ENCODE measurements at regions not wholly inside any gene's neighbourhood (a gene's known extent, or its start where the extent isn't known, plus 50 kb on each side); places are given as distances from the start of the nearest gene placed in this dataset.

DNA sequence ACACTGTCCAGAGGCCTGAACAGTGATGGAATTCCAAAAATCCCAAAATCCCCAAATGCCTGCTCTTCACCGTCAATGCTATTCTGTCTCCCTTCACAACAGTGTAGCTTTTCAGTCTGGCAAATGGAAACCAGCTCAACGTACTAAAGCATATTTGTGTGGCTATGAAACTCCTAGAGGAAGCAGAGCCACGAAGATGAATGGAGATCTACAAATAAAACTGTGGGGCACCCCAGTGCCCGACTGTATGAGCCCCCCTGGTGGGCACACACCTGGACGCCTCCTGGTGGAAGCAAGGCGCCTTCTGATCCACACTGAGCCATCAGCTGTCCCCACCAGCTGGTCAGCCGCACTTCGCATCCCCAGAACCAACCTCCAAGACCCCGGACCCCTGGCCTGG is 129.1 kb upstream of the SOD1 start:
- peaks cover 26% of the 10 kb centered on the region for H3K4me1 ChIP-seq
- DNase-seq = no peak
- TF ChIP-seq, protein P1, sequence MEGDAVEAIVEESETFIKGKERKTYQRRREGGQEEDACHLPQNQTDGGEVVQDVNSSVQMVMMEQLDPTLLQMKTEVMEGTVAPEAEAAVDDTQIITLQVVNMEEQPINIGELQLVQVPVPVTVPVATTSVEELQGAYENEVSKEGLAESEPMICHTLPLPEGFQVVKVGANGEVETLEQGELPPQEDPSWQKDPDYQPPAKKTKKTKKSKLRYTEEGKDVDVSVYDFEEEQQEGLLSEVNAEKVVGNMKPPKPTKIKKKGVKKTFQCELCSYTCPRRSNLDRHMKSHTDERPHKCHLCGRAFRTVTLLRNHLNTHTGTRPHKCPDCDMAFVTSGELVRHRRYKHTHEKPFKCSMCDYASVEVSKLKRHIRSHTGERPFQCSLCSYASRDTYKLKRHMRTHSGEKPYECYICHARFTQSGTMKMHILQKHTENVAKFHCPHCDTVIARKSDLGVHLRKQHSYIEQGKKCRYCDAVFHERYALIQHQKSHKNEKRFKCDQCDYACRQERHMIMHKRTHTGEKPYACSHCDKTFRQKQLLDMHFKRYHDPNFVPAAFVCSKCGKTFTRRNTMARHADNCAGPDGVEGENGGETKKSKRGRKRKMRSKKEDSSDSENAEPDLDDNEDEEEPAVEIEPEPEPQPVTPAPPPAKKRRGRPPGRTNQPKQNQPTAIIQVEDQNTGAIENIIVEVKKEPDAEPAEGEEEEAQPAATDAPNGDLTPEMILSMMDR (IDR thresholded peaks at IDR 0.05) = no peak
- TF ChIP-seq POLR2A (IDR thresholded peaks at IDR 0.05) = no peak
- H3K27ac ChIP-seq = peak overlapping the region in 1 of 2 donors; percentile 34
- intact Hi-C loops (cut with DNase I; ENCODE audit: low total_unique reads) = no loop called here
- H3K4me3 ChIP-seq = no peak overlapping the region
- H3K36me3 ChIP-seq (ENCODE audit: low read depth, missing control alignments) = no peaks in the 10 kb centered on the region
- no peaks in the 10 kb centered on the region for H3K9me3 ChIP-seq
- WGBS, 2 donors = 77 to 82% methylated on average over 9 of the region's 9 CpGs
- no peaks in the 10 kb centered on the region for H3K27me3 ChIP-seq

DNA sequence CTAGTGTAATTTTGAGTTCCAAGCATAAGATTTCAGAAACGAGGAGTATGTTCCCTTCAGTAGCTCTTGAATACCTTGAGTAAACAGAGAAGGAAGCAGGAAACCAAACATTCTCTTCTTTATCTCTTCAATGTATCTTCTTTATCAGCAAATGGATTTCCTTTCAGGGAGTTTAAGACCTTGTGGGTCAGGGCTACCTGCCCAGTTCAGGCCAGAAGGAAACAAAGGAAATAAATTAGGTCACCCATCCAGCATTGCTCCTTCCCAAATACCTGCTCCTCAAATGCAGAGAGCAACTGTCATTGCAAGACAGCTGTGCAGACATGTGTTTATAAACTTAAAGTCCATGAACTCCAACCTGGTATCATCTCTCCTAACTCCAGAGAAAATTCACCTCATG is 130.1 kb upstream of the SOD1 start:
- intact Hi-C loops (cut with DNase I; ENCODE audit: low total_unique reads) = no loop called here
- no peak overlapping the region for H3K27ac ChIP-seq
- H3K36me3 ChIP-seq (ENCODE audit: low read depth, missing control alignments) = no peaks in the 10 kb centered on the region
- H3K4me1 ChIP-seq = peaks cover 26% of the 10 kb centered on the region
- no peaks in the 10 kb centered on the region for H3K9me3 ChIP-seq
- no peaks in the 10 kb centered on the region for H3K27me3 ChIP-seq
- no peak for DNase-seq
- no peak overlapping the region for H3K4me3 ChIP-seq
- WGBS, 2 donors = 27 to 38% methylated on average over 1 of the region's 1 CpG
- TF ChIP-seq, protein P1 (IDR thresholded peaks at IDR 0.05) = no peak
- no peak for TF ChIP-seq POLR2A (IDR thresholded peaks at IDR 0.05)

DNA sequence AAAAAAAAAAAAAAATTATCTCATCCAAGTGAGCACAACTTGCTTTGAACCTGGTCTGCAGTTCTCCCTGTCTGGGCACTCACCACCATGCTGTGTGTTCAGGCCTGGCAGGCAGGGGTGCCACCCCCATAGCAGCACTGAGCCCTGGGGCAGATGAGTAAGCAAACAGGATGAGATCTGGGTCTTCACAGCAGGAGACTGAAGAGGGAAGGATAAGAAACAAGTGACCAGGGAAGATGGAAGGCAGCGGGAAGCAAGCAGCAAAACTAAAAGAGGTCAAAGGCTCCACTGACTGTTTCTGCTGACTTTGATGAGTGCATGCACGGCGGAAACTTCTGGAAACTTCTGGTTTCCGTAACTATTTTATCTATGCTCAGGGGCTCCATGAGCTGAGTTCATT is 133.5 kb upstream of the SOD1 start:
- DNase-seq = no peak
- intact Hi-C loops (cut with DNase I; ENCODE audit: low total_unique reads) = no loop called here
- H3K36me3 ChIP-seq (ENCODE audit: low read depth, missing control alignments) = no peaks in the 10 kb centered on the region
- 40 to 63% methylated on average over 4 of the region's 4 CpGs for whole genome bisulfite sequencing, 2 donors
- TF ChIP-seq, protein P1 (IDR thresholded peaks at IDR 0.05) = no peak
- no peak for TF ChIP-seq POLR2A (IDR thresholded peaks at IDR 0.05)
- H3K4me3 ChIP-seq = no peak overlapping the region
- no peaks in the 10 kb centered on the region for H3K27me3 ChIP-seq
- no peak overlapping the region for H3K27ac ChIP-seq
- H3K4me1 ChIP-seq = peaks cover 30% of the 10 kb centered on the region
- no peaks in the 10 kb centered on the region for H3K9me3 ChIP-seq

DNA sequence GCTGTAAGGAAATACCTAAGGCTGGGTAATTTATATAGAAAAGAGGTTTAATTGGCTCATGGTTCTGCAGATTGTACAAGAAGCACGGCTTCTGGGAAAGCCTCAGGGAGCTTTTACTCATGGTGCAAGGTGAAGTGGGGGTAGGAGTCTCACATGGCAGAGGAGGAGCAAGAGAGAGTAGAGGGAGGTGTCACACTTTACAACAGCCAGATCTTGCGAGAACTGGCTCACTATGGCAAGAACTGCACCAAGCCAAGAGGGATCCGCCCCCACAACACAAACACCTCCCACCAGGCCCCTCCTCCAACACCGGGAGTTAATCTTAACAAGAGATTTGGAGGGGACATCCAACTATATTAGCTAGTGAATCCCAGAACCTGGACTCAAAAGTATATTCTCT is 135.4 kb upstream of the SOD1 start:
- Histone ChIP-seq H3K4me3 (no peak overlapping the region), H3K9me3 (no peaks in the 10 kb centered on the region), H3K27me3 (no peaks in the 10 kb centered on the region), H3K4me1 (peaks cover 17% of the 10 kb centered on the region), H3K27ac (no peak overlapping the region), H3K36me3 (ENCODE audit: low read depth, missing control alignments) (no peaks in the 10 kb centered on the region)
- WGBS, 2 donors = 60 to 72% methylated on average over 4 of the region's 4 CpGs
- TF ChIP-seq, protein P1 (IDR thresholded peaks at IDR 0.05) = no peak
- TF ChIP-seq POLR2A (IDR thresholded peaks at IDR 0.05) = no peak
- DNase-seq = no peak
- intact Hi-C loops (cut with DNase I; ENCODE audit: low total_unique reads) = no loop called here

DNA sequence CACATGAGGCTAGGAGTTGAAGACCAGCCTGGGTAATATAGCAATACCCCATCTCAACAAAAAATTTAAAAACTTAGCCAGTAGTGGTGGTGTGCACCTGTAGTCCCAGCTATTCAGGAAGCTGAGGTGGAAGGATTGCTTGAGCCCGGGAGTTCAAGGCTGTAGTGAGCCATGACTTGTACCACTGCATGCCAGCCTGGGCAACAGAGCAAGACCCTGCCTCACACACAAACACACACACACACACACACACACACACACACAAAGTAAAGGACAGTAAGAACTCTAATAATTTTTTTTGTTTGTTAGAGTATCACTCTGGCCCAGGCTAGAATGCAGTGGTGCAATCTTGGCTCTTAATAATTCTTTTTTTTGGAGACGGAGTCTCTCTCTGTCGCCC is 138.0 kb upstream of the SOD1 start:
- no peak for DNase-seq
- Histone ChIP-seq H3K4me3 (no peak overlapping the region), H3K27me3 (no peaks in the 10 kb centered on the region), H3K9me3 (no peaks in the 10 kb centered on the region), H3K27ac (no peak overlapping the region), H3K36me3 (ENCODE audit: low read depth, missing control alignments) (no peaks in the 10 kb centered on the region), H3K4me1 (peaks cover 34% of the 10 kb centered on the region)
- intact Hi-C loops (cut with DNase I; ENCODE audit: low total_unique reads) = no loop called here
- no peak for TF ChIP-seq POLR2A (IDR thresholded peaks at IDR 0.05)
- TF ChIP-seq, protein P1 (IDR thresholded peaks at IDR 0.05) = no peak
- WGBS, 2 donors = 83 to 86% methylated on average over 3 of the region's 3 CpGs
